ENCODE measurements at regions not wholly inside any gene's neighbourhood (a gene's known extent, or its start where the extent isn't known, plus 50 kb on each side); places are given as distances from the start of the nearest gene placed in this dataset.

- 72 to 90% (median 83%) methylated on average over 4 of the region's 4 CpGs for WGBS, 3 donors
- no peak for DNase-seq
- Histone ChIP-seq H3K36me3 (ENCODE audit: insufficient read depth in 1 of 2, low read depth in 1 of 2) (no peaks in the 10 kb centered on the region), H3K4me3 (no peak overlapping the region), H3K27ac (no peak overlapping the region), H3K4me1 (no peaks in the 10 kb centered on the region), H3K27me3 (ENCODE audit: insufficient read depth in 3 of 3, low read length in 2 of 3) (no peaks in the 10 kb centered on the region), H3K9me3 (no peaks in the 10 kb centered on the region)
- TF ChIP-seq CTCF (IDR thresholded peaks at IDR 0.05), result no peak
- ATAC-seq, result no peak
- intact Hi-C loops (cut with DNase I), result no loop called here
These were observed 721.4 kb downstream of the NSUN3 start for GRCh38 chr3:94784274-94784673.

- ATAC-seq, result no peak
These were observed 724.2 kb downstream of the NSUN3 start for GRCh38 chr3:94787066-94787465.

GRCh38 chr3:94787734-94788270, 724.9 kb downstream of the NSUN3 start:
- Histone ChIP-seq H3K9me3 (no peaks in the 10 kb centered on the region), H3K4me3 (no peak overlapping the region), H3K36me3 (ENCODE audit: insufficient read depth in 1 of 2, low read depth in 1 of 2) (no peaks in the 10 kb centered on the region), H3K27me3 (ENCODE audit: insufficient read depth in 3 of 3, low read length in 2 of 3) (no peaks in the 10 kb centered on the region), H3K27ac (no peak overlapping the region), H3K4me1 (no peaks in the 10 kb centered on the region)
- 13 to 32% (median 32%) methylated on average over 1 of the region's 1 CpG for WGBS, 3 donors
- no peak for TF ChIP-seq CTCF (IDR thresholded peaks at IDR 0.05)
- no peak for ATAC-seq
- DNase-seq, result no peak
- intact Hi-C loops (cut with DNase I), result no loop called here

More at GRCh38 chr3:94787066-94787465, 724.2 kb downstream of the NSUN3 start:
- Histone ChIP-seq H3K27ac (no peak overlapping the region), H3K4me1 (no peaks in the 10 kb centered on the region), H3K36me3 (ENCODE audit: insufficient read depth in 1 of 2, low read depth in 1 of 2) (no peaks in the 10 kb centered on the region), H3K27me3 (ENCODE audit: insufficient read depth in 3 of 3, low read length in 2 of 3) (no peaks in the 10 kb centered on the region), H3K9me3 (no peaks in the 10 kb centered on the region), H3K4me3 (no peak overlapping the region)
- intact Hi-C loops (cut with DNase I), result no loop called here
- WGBS, 3 donors, result 38 to 43% (median 39%) methylated on average over 5 of the region's 5 CpGs
- DNase-seq, result no peak
- no peak for TF ChIP-seq CTCF (IDR thresholded peaks at IDR 0.05)

GRCh38 chr3:94794563-94794962, 731.7 kb downstream of the NSUN3 start:
- intact Hi-C loops (cut with DNase I), result no loop called here
- TF ChIP-seq CTCF (IDR thresholded peaks at IDR 0.05), result no peak
- H3K27me3 ChIP-seq (ENCODE audit: insufficient read depth in 3 of 3, low read length in 2 of 3), result no peaks in the 10 kb centered on the region
- DNase-seq (no peak), ATAC-seq (no peak)
- no peaks in the 10 kb centered on the region for H3K4me1 ChIP-seq
- H3K4me3 ChIP-seq, result no peak overlapping the region
- no peaks in the 10 kb centered on the region for H3K9me3 ChIP-seq
- no peaks in the 10 kb centered on the region for H3K36me3 ChIP-seq (ENCODE audit: insufficient read depth in 1 of 2, low read depth in 1 of 2)
- H3K27ac ChIP-seq, result no peak overlapping the region

- no peaks in the 10 kb centered on the region for H3K9me3 ChIP-seq
- H3K36me3 ChIP-seq (ENCODE audit: insufficient read depth in 1 of 2, low read depth in 1 of 2), result no peaks in the 10 kb centered on the region
- TF ChIP-seq CTCF (IDR thresholded peaks at IDR 0.05), result no peak
- WGBS, 3 donors, result 78 to 80% (median 79%) methylated on average over 1 of the region's 1 CpG
- no peak overlapping the region for H3K4me3 ChIP-seq
- DNase-seq (no peak), ATAC-seq (no peak)
- H3K27ac ChIP-seq, result no peak overlapping the region
- no peaks in the 10 kb centered on the region for H3K4me1 ChIP-seq
- no peaks in the 10 kb centered on the region for H3K27me3 ChIP-seq (ENCODE audit: insufficient read depth in 3 of 3, low read length in 2 of 3)
- intact Hi-C loops (cut with DNase I), result no loop called here
These were observed 736.7 kb downstream of the NSUN3 start for GRCh38 chr3:94799420-94800060.
